SW480 (cell line): ENCODE measurements at regions not wholly inside any gene's neighbourhood (a gene's known extent, or its start where the extent isn't known, plus 50 kb on each side); places are given as distances from the start of the nearest gene placed in this dataset.
A peak's percentile ranks its signal among the peaks of the same experiment; 100 is the strongest.

Experiments
- DNase-seq: peaks from one replicate; pipeline ENCODE4 v3.0.0-alpha.2; 2016; ENCODE audit warnings: low spot score

DNA sequence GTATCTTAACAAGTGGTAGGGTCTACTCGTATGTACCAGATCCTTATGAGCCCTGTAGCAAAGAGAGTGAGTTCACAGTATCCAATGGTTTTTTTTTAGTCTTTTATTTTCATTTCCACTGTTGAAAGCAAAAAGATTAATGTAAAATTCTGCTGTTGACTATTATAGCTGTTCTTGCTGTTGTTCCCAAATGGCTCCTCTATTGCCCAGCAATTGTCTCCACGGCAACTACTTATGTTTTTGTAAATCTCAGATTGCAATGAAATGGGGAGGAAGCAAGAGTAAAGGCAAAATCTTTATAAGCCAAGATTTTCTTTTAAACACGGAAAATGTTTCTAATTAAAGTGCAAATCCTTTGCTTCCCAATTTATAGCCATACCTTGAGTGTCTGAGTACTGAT lies 406.1 kb downstream of the EPM2A start:
- DNase-seq: no peak

DNA sequence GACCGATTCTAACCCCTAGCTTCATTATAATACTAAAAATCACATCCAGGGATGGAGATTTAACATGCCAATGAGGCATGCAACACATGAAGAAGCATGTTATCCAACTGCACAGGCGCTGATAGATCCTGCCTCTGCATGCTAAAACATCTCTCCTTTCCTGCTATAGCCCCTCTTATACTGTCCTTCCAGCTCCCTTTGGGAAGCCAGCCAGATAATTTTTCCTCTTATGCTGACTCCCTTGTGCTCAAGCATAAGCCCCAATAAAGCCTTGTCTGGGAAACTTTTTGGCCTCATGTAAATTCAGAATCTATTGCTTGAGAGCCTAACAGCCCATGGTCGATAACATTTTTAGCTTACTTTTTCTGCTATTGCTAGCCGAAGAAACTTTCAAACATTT lies 404.3 kb downstream of the EPM2A start:
- DNase-seq: no peak

DNA sequence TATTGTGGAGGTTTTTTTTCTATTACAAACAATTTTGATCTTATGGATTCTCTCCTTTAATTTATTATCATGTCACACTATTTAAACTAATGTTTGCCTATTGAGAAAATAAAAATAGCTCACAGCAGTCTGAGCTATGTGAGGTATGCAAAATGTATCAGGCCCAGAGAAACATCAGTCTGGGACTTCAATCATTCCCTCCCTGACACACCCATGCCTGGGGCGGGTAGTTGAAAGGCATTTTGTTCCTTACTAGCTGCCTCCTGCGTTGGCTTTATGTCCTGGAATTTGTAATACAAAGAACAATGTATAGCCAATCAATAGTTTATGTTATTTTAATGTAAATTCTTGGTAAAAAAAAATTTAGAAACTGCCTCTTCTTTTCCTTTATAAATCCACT lies 403.3 kb downstream of the EPM2A start:
- peak; percentile 49 for DNase-seq

DNA sequence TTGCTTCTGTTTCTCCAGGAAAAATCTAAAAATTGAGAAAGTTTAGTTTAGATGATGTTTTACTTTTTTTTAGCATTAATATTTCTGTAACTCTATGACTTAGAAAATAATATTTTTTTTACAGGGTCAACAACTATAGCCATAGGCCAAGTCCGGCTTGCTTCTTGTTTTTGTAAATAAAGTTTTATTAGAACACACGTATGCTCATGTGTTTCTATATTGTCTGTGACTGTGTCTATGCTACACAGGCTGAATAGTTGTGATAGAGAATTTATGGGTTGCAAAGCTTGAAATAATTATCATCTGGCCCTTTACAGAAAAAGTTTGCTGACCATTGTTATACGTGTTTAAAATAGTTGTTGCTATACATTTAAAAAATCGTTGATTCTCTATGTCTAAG lies 399.2 kb downstream of the EPM2A start:
- DNase-seq: no peak

DNA sequence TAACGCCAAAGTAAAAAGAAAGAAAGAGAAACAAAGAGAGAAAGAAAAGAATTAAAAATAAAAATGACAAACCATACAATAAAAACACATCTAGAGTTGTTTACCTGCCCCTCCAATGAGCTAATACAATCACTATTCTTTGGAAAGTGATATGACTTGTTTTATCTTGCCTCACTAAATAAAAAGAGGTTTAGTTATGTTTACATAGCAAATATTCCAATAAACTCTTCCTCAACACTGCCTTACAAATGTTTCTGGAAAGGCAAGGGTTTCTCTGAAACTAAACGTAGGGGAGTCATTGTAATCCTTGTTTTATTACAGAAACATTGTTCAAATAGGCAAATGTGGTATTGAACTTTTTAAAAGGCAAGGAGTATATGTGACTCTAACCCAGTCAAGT lies 396.2 kb downstream of the EPM2A start:
- no peak for DNase-seq

DNA sequence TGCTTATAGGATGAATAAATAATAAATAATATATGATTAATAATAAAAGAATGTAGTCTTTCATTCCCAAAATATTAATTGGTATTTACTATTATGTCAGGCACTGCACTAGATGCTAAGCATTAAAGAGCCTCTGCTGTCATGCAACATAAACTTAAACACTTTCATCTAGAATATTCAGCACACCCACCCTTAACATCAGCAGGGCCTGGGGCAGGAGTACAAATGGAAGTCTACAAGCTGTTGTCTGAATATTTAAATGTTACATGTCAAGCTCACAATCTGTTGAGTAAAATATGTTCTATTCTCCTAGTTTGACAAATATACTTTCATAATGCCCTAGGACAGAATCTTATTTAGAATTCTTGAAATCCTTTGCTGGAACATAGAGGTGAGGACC lies 395.1 kb downstream of the EPM2A start:
- DNase-seq: no peak

DNA sequence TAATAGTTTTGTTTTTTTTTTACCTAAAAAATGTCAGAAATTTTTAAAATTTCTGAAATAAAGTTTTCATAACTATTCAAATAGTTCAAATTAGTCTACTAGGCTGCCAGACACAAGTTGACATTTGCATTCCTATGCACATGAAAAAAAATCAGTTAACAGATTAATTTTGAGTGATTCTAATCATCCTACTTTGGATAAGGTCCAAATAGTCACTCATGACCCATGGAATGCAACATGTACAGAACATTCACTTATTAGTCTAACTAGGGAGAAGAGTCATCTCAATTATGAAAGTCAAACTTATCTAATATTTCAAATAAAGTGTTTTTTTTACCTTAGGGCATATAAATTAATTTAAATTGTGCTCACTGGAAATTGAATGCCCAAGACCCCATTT lies 390.2 kb downstream of the EPM2A start:
- DNase-seq: no peak

DNA sequence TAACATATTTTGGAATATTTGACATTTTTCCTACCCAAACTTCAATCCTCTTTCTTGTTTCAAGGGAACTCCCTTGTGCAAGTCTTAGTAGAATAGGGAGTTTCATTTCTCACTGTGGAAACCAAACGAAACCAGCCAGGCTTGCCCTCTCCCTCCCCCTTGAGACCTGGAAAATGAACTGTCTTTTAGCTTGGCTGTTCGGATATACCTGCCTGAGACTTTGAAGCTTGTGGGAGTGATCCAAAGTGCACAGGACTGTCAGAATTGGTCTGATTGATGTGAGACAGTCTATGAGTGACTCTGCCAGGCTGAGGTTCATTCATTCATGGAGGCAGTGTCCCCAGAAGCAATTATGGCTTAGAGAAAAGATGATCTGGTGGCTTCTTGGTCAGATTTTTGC lies 388.1 kb downstream of the EPM2A start:
- no peak for DNase-seq

DNA sequence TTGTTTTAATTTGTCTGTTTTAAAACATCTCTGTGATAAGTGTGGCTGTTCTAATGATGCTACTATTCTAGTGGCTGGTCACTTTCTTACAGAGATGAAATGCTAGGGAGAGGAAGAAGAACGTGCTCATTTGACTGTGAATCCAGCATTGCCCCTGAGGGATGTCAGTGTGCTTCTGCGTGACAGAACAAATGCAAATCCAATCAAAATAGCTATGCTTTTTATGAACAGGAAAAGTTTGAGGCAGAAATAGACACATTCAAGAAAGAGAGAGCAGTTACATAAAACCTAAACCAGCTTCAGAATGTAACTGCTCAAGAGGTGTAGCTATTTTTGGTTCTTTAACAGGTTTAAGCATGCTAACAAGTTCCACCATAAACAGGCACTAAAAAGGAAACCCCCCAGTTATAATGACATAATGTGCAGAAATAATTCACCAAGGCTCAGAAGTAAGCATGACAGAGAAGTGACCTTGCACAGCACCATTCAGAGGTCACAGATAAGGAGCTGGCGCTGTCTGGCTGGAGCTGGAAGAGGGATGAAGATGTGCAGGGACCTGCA lies 385.3 kb downstream of the EPM2A start:
- DNase-seq: no peak

DNA sequence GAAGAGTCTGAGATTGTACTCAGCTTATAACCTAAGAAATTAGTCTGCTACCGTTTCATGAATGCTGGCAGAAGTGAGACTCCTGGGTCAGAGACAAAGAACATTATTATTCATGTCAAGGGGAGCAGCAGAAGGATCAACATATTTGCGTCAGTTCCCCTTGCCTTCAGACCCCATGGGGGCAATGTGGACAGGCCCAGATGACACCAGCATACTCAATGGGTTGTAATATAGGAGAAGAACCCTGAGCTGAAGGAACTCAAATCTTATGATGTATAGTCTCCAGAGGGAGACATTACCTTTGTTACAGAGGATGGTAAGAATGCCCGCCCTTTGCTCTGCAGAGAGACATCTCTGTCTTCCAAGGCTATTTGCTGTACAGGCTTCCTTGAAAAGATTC lies 384.4 kb downstream of the EPM2A start:
- no peak for DNase-seq

DNA sequence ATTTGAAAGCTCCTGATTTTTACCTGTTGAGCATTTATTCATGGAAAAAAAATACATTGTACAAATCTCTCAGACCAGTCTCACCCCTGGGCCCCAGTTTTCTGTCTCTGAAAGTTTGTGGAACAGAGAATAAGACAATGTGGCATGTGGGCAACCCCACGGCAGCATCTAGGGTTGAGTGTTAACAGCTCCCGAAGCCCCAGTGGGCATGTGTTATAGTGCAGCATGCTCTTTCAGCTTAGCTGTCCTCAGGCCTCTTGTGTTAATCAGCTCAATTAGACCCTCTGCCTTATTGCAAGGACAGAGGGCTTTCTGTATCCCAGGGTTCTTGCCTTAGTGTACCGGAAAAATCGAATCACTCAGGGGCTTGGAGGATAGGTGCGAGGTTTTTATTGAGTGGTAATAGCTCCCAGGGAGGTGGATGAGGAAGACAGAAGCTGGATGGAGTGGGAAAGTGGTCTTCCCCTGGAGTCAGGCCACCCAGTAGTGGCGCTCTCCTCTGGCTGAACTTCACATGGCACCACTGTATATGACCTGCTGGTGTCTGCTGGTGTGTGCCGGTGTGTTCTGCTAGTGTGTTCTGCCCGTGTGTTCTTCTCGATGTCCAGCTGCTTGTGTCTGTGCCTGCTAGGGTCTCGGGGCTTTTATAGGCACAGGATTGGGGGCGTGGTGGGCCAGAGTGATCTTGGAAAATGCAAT lies 382.8 kb downstream of the EPM2A start:
- DNase-seq: no peak

DNA sequence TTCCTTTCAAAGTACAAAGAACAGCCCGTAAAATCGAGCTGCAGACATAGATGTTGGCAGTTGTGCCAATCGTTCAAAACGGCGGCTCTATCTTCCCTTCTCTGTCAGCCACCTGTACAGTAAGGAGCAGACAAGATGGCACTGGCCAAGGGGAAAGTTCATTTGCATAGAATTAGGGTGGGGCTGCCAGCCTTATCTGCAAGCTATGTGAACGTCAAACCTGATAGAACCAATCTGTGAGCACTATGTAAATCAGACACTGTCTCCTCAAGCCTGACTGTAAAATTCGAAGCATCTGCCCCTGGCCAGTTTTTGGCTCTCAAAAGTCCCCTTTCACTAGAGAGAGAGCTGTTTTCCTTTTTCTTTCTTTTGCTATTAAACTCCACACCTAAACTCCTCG lies 374.5 kb downstream of the EPM2A start:
- DNase-seq: no peak

DNA sequence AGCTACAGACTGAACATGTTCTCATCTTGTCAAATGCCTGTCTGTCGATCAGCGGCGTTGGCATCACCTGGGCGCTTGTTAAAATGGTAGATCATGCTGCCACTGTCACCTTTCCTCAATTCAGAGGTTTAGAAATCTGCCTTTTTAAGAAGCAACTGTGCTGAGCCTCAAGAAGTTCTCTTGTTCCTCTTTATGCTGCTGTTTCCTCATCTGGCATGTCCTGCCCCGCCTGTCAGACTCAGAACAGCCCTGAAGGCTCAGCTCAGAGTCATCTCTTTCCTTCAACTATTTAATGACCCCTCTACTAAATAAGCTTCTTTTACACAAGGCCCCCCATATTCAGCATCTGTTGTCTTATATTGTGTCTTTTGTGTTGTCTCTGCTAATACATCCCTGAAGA lies 368.2 kb downstream of the EPM2A start:
- DNase-seq: no peak

DNA sequence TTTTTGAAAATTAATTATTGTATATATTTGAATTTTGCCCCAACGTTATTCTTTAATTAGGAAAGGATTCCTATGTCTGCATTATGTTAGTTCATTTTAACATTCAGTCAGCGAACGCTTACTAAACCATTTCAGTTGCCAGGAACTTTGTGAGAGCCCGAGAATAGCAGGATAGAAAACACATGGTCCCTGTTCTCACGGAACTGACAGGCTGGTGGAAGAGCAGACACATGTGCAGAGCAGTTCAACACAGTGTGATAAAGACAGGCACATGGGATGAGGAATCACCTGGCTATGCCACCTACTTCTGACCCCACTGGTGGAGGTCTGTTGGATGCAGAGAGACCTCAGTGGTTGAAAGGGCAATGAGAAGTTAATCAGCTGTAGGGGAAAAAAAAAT lies 367.2 kb downstream of the EPM2A start:
- no peak for DNase-seq

DNA sequence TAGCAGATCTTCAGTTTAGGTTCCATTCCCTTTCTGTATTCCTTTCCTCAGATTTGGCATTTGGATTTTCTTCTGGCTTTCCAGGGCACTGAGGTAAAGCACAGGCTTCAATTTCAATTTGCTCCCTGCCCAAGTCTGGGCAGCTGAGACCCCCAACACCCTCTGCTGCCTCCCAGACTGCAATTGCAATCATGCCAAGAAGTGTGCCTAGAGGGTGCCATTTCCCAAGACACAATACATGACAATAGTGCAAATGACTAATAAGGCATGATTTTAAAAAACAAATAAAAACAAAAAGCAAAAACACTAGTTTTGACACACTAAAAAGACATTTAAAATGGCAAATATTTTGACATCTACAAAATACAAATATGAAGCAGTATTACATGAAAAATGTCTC lies 364.8 kb downstream of the EPM2A start:
- no peak for DNase-seq

DNA sequence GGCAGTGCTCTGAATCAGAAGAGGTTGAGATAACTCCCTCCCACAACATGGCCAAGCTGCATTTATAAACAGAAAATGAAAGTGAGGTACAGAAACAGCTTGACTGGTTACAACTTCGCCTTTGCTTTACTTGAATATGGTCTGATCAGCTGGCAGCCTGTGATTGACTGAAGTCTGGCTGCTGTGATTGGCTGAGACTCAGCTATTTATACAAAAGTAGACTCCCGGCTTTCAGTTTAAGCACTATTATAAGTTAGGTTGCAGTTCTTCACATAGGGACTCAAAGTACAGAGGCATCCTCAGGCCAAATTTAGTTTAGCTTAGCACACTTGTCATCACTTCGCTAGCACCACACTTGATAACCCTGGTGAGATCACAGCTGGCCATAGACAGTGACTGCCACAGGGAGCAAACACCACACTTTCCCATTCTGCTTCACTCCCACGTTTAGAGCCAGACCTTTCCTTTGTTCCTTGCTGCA lies 362.6 kb downstream of the EPM2A start:
- peak; percentile 14 for DNase-seq

DNA sequence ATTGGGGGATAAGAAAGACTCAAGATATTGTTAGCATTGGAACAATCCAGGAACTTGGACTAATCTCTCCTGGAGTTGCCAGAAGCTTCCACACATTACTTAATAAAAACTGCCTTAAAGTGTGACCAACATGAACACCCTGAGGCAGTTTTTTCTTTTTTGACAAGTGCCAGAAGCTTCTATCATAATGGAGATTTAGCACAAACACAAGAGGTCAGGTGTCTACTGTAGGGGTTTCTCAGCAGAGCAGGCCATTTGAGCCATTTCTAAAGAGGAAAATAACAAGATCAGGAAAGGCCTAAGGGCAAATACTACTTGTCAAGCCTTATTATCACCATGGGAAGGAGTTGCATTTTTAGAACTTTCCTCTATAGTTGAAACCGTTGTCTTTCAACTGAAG lies 361.5 kb downstream of the EPM2A start:
- DNase-seq: no peak

DNA sequence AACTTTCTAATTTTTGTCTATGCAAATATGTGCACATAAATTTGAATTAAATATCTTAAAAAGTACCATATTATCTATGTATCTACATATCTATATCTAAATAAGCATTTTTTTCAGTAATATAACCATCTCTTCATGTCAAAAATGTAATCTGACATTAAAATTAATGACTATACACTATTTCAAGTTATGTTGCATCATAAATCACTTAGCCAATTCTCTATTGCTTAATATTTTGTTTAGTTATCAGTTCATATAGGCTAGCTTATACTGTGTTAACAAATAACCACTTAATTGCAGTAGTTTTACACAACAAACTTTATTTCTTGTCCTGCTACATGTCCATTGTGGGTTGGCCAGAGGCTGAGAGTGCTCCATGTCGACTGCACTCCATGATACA lies 360.8 kb downstream of the EPM2A start:
- DNase-seq: no peak

DNA sequence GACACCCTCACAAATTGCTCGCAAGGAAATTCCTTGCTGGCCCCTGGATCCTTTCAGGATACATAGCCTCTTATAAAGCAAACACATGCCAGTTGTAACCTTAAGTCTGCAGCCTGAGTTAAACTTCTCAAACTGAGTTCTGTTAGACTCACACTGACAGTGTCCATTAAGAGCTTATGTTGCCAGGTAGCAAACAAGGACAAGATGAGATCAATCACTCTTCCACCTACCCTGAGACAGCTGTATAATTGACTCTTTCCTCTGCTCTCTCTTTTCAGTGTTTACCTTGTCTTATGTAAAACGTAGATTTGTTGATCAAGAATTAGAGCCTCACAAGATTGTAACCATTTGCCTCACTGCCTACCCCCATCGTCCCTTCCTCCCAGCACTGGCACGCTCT lies 359.8 kb downstream of the EPM2A start:
- no peak for DNase-seq

DNA sequence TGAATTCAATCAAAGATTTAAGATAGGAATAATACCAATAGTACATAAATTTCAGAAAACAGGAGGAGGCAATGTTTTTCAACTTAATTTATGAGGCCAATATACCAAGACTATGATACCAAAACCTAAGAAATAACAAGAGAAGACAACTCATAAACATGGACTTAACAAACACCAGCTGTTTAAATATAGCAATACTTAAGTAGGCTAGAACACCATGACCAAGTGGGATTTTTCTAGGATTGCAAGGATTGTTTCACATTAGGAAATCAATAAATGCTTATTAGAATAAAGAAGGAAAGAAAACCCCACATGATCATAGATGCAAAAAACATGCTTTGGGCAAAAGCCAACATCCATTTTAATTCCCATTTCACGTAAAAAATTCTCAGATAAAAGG lies 355.1 kb downstream of the EPM2A start:
- DNase-seq: no peak

DNA sequence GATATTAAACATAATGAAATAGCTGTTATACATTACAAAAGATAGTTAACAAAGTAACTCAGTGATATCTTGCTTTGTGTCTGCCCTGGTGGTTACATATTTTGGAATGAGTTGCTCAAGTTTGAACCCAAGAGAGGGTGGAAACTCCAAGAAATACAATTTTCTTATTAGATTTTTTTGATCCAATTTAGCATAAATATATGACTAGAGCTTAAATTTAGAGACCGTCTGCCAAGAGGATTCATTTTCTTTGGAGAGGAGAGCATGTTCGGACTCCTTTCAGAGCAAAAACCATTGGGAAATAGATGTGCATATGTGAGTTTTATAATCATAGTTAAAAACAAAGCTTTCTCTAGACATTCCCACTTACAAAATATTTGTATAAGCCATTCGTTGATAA lies 353.4 kb downstream of the EPM2A start:
- DNase-seq: no peak

DNA sequence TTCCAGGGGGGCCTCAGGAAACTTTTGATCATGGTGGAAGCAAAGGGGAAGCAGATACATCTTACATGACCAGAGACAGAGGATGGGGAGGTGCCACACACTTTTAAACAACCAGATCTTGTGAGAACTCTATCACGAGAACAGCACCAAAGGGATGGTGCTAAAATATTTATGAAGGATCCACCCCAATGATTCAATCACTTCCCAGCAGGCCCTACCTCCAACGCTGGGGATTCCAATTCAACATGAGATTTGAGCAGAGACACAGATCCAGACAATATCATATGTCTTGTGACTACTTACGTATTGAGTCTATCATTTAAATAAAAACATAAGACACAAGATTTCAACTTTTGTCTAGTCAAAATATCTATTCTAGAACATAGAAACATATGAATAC lies 351.9 kb downstream of the EPM2A start:
- DNase-seq: no peak

DNA sequence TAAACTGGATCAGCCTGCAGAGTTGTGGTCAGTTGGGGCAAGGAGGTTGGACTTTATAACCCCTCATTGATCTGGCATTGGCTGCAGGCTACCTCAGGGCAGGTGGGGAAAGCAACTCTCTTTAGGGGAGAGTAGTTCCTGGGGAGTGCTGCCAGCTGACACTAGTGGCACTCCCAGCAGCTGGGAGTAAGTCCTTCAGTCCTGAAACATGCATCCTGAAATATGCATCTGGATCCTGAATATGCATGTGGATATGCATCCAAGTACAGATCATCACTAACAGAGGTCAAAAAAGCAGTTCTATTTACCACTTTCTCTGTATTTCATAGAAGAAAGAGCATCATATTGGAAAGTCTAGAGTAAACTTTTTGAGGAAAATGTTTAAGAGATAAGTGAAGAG lies 350.8 kb downstream of the EPM2A start:
- DNase-seq: no peak

DNA sequence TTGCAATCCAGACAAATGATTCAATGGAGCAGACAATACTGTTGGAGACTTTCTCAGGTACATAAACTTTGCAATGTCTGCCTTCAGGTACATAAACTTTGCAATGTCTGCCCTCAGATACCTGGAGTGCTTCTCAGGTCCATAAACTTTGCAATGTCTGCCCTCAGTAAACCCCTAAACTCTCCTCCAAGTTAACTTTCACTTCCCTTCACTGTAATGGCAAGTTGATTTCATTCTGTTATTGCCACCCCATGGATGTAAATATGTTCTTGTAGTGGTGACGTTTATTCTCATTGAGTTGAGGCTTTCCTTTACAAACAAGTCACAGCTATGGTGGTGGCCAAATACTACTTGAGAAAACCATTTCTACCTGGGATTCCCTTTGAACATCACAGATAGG lies 338.8 kb downstream of the EPM2A start:
- DNase-seq: no peak
